ENCODE measurements at regions not wholly inside any gene's neighbourhood (a gene's known extent, or its start where the extent isn't known, plus 50 kb on each side); places are given as distances from the start of the nearest gene placed in this dataset.

- Histone ChIP-seq H3K9me3 (no peaks in the 10 kb centered on the region), H3K4me1 (no peaks in the 10 kb centered on the region), H3K27ac (no peak overlapping the region), H3K4me3 (no peak overlapping the region), H3K27me3 (no peaks in the 10 kb centered on the region), H3K36me3 (no peaks in the 10 kb centered on the region)
- TF ChIP-seq, protein P1, sequence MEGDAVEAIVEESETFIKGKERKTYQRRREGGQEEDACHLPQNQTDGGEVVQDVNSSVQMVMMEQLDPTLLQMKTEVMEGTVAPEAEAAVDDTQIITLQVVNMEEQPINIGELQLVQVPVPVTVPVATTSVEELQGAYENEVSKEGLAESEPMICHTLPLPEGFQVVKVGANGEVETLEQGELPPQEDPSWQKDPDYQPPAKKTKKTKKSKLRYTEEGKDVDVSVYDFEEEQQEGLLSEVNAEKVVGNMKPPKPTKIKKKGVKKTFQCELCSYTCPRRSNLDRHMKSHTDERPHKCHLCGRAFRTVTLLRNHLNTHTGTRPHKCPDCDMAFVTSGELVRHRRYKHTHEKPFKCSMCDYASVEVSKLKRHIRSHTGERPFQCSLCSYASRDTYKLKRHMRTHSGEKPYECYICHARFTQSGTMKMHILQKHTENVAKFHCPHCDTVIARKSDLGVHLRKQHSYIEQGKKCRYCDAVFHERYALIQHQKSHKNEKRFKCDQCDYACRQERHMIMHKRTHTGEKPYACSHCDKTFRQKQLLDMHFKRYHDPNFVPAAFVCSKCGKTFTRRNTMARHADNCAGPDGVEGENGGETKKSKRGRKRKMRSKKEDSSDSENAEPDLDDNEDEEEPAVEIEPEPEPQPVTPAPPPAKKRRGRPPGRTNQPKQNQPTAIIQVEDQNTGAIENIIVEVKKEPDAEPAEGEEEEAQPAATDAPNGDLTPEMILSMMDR (IDR thresholded peaks at IDR 0.05), result no peak
- no peak for DNase-seq (ENCODE audit: low spot score)
These were observed 208.2 kb upstream of the ZC3H12C start for GRCh38 chr11:109885006-109885405.

GRCh38 chr11:109892321-109892794, 200.8 kb upstream of the ZC3H12C start:
- Histone ChIP-seq H3K4me1 (no peaks in the 10 kb centered on the region), H3K4me3 (no peak overlapping the region), H3K27me3 (no peaks in the 10 kb centered on the region), H3K27ac (no peak overlapping the region), H3K9me3 (no peaks in the 10 kb centered on the region), H3K36me3 (no peaks in the 10 kb centered on the region)
- DNase-seq (ENCODE audit: low spot score), result no peak
- TF ChIP-seq, protein P1 (IDR thresholded peaks at IDR 0.05), result no peak

- no peak for DNase-seq (ENCODE audit: low spot score)
- no peaks in the 10 kb centered on the region for H3K36me3 ChIP-seq
- no peaks in the 10 kb centered on the region for H3K27me3 ChIP-seq
- no peaks in the 10 kb centered on the region for H3K4me1 ChIP-seq
- H3K4me3 ChIP-seq, result no peak overlapping the region
- TF ChIP-seq, protein P1 (IDR thresholded peaks at IDR 0.05), result no peak
- peaks cover 0 to 11% of the 10 kb centered on the region in 2 donors for H3K9me3 ChIP-seq
- no peak overlapping the region for H3K27ac ChIP-seq
These were observed 198.9 kb upstream of the ZC3H12C start for GRCh38 chr11:109894242-109894641.

DNA sequence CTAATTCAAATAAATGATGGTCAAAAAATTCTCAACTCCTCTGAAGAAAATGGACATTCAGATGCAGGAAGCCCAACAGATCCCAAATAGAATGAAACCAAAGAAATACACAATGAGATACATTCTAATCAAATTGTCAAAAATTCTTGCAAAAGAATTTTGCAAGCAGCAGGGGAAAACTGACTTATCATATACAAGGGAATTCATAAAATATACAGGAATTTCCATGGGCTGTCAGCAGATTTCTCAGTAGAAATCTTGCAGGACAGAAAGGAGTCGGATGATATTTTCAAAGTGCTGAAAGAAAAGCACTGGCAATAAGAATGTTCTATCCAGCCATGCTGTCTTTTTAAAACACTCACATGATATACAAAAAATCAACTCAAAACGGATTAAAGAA, 194.6 kb upstream of the ZC3H12C start:
- H3K4me3 ChIP-seq, result no peak overlapping the region
- H3K9me3 ChIP-seq, result peaks cover 0 to 11% of the 10 kb centered on the region in 2 donors
- no peaks in the 10 kb centered on the region for H3K27me3 ChIP-seq
- H3K27ac ChIP-seq, result no peak overlapping the region
- TF ChIP-seq, protein P1 (IDR thresholded peaks at IDR 0.05), result no peak
- H3K36me3 ChIP-seq, result no peaks in the 10 kb centered on the region
- H3K4me1 ChIP-seq, result no peaks in the 10 kb centered on the region
- DNase-seq (ENCODE audit: low spot score), result no peak

DNA sequence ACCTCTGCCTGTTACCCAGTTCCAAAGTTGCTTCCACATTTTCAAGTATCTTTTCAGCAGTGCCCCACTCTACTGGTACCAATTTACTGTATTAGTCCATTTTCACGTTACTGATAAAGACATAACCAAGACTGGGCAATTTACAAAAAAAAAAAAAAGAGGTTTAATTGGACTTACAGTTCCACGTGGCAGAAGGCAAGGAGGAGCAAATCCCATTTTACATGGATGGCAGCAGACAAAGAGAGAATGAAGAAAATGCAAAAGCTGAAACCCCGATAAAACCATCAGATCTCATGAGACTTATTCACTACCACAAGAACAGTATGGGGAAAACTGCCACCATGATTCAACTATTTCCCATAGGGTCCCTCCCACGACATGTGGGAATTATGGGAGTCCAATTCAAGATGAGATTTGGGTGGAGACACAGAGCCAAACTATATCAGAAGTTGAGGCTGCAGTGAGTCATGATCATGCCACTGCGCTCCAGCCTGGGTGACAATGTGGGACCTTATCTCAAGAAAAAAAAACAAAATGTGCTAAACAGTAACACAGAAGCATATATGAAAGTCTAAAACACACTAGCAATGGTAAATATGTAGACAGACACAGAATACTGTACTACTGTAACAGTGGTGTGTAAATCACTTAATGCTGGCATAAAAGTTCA, 190.3 kb upstream of the ZC3H12C start:
- no peak overlapping the region for H3K27ac ChIP-seq
- no peaks in the 10 kb centered on the region for H3K36me3 ChIP-seq
- H3K4me1 ChIP-seq, result no peaks in the 10 kb centered on the region
- TF ChIP-seq, protein P1 (IDR thresholded peaks at IDR 0.05), result no peak
- no peak for DNase-seq (ENCODE audit: low spot score)
- no peak overlapping the region for H3K4me3 ChIP-seq
- peaks cover 0 to 11% of the 10 kb centered on the region in 2 donors for H3K9me3 ChIP-seq
- H3K27me3 ChIP-seq, result no peaks in the 10 kb centered on the region

DNA sequence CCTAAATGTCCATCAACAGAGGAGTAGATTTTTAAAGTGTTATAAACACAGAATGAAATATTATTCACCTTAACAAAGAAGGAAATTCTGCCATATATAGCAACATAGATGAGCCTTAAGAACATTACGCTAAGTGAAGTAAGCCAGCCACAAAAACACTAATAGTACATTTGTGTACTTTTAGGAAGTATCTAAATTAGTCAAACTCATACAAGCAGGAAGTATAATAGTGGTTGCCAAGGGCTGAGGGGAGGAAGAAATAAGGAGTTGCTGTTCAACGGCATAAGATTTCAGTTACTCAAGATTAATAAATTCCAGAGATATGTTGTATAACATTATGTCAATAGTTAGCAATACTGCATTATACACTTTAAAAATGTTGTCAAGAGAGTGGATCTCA, 181.7 kb upstream of the ZC3H12C start:
- TF ChIP-seq, protein P1 (IDR thresholded peaks at IDR 0.05), result no peak
- Histone ChIP-seq H3K36me3 (no peaks in the 10 kb centered on the region), H3K4me3 (no peak overlapping the region), H3K9me3 (peaks cover 0 to 8% of the 10 kb centered on the region in 2 donors), H3K4me1 (peaks cover 0 to 6% of the 10 kb centered on the region in 2 donors), H3K27me3 (no peaks in the 10 kb centered on the region), H3K27ac (no peak overlapping the region)
- DNase-seq (ENCODE audit: low spot score), result no peak
